HG02763 (cell line): ENCODE measurements at regions not wholly inside any gene's neighbourhood (a gene's known extent, or its start where the extent isn't known, plus 50 kb on each side); places are given as distances from the start of the nearest gene placed in this dataset.

Source experiments
- ATAC-seq: cut with Tn5 transposase; IDR thresholded peaks from one replicate; pipeline ENCODE4 v1.9.1; 2021; ENCODE audit warnings: mild to moderate bottlenecking, moderate library complexity; ENCODE audit not compliant: unreplicated experiment

DNA sequence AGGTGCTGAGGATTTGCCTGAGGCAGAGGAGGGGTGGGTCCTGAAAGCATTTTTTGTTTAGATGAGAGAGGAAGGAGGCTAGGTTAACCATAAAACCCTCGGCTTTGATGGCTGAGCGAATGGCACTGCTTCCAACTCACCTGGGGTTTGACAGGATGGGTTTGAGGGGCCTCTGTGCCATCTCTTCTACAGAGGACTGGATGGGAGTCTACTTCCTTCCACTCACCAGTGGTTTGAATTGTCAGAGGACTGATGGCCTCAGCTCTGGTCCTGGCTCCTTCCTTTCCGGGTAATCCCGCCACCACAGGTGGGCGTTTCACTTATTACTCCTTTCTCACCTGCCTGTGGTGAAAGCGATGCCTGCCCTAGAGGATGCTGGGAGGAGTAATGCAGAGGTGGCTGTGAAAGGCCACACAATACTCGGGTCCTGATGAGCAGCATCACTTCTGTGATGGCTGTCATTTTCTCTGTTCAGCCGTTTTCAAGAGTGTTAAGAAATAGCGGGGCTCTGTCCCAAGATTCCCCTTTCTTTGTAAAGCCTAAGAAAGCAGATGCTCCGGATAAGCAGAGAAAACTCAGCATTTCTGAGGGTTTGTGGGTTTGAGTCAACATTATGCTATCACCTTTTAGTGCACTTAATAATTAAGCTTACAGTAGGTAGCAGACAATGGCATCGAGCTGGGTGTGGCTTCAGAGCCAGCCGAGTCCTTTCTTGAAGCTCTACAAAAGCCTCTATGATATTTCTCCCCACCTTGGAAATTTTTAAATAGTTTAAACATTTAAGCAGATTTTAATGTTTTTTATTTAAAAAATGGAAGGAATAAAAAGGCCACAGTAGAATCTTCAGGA lies 220.7 kb downstream of the HLX start:
- no peak for ATAC-seq

DNA sequence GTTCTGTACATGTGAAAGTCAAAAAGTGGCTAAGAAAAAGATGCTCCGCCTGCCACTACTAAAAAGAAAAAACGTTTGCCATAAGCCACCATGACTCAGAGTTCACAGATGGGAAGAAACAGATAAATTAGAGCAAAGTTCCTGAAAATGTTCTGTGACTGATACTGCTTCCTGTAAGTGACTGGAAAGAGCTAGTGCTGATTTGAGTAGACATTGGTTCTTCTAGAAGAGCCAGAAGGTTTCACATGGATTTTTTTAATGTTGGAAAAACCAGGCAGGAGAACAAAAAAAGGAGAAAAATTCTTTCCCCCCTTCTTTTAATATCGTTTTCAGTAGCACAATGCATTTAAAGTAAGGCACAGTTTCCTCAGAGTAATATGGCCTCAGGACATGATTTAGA lies 221.4 kb downstream of the HLX start:
- ATAC-seq, result no peak

DNA sequence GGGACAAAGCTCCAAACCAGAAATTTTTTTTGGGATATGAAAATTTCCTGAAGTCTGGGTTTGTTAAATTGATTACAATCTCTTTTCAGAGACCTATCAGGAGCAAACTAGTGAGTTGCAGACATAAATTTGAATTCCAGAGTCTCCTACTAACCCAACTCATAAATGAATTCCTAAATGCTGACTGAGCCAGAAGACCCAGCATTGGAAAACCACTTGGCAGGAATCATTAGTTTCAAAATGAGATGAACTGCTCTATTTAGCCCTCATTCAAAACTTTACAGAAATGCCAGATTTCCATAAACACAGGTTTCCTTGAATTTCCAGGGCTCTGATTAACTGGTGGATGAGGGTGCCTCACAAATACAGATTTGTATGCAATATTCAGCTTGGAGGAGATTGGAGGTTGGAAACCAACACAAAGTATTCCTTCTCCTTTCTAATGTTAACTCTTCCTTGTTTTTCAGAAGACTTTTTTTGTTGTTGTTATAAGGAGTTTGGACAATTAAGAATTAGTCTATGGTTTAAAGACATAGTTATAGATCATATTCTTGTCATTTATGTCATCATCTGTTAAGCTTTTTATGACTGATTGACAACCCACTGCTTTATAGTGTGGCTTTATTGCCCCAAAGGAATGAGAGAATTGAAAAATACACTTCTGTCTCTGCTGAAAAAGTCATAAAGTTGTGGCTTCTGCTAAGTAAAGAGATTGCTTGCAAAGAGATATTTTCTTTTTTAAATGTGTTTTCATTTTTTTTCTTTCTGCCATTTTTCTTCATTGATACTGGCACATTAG lies 222.8 kb downstream of the HLX start:
- no peak for ATAC-seq

DNA sequence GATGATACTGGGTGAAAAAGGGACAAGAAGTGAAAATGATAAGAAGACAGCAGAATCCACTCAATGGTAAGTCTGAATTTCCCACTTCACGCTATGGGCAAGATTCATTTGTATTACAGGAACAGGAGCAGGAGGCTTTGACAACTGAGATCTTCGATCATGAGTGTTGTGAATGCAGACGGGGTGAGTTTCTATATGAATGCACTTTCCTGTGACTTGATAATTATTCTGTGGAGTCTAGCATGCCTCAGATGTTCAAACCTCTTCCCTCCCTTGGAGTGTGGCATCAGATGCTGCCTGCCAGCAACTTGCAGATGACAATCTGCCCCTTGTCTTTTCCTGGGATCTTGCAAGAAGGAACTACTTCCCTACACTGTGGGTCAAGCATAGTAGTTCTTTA lies 225.4 kb downstream of the HLX start:
- ATAC-seq, result no peak

DNA sequence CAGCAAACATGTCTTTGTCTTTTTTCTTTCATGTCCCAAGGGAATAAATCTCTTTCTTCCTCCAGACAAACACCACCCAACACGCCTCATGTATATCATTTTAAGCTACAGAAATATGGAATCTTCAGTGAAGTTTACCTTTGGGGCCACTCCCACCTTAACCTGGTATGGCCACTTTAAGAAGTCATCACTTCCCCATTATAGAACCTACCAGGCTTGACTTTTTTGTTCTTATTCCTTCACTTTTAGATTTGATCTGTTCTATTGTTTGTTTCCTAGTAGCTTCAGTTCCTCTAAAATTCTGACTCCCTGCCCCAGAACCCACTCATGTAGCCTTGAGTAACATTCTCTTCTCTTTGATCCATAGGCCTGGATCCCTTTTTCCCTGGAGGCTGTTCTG lies 226.3 kb downstream of the HLX start:
- ATAC-seq, result no peak

DNA sequence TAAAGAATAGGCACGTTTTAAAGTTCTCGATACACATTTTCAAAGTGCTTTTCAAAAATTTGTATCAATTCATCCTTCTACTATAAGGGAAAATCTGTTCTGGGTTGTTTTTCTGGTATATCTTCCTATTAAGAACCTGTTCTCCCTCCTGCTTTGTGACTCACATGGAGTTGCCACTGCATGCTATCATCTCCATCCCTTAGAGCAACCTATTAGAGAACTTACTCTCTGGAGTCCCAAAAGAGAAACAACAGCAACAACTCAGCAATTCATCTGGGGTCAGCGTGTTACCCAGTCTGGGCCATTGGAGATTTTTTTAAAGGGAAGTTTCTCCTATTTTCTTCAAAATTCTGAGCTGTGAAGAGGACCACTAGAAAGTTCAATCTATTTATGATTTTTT lies 227.4 kb downstream of the HLX start:
- ATAC-seq, result no peak

DNA sequence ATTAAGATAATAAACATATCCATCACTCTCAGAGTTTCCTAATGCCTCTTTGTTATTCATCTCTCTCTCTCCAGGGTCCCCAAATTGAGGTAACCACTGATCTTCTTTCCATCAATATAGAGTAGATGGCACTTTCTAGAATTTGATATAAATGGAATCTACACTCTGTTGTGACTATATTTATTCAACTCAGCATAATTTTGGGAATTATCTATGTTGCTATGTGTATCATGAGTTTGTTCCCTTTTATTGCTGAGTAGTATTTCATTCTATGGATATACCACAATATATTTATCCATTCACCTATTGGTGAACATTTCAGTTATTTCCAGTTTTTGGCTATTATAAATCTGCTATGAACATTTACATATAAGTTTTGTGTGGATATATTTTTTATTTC lies 230.7 kb downstream of the HLX start:
- no peak for ATAC-seq

DNA sequence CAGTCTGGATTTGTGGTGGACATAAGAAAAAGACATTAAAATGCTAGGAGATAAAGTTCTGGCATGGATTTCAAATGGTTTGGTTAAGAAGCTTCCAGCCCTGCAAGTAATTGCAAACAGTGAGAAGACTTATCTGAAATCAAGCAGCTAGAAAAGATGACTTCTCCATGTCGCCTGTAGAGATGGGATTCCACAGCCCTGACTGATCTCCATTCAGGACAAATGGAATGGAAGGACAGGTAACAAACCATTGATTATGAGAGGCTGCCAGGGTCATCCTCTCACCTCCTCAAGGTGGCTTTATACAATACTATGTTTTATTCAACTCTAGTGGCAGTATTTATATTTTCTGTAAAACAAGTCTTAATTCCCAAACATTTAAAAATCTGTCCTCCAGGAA lies 237.9 kb downstream of the HLX start:
- no peak for ATAC-seq

DNA sequence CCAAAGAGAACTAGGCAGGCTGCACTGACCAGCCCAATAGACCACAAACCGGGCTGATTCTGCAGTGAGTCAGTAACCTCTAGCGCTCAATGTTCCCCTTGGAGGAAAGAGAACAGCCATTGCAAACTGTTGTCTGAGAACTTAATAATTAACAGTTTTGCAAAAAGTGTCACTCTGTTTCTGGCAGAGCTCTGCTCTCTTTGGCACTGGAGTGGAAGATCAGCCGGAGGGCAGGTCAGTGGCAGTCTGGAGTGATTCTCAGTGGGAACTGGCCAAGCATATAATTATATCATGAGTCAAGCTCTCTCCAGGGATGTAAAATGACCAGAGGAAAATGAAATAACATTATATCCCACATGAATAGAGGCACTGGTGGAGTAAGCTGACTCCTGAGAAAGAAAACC lies 238.3 kb downstream of the HLX start:
- ATAC-seq, result no peak

DNA sequence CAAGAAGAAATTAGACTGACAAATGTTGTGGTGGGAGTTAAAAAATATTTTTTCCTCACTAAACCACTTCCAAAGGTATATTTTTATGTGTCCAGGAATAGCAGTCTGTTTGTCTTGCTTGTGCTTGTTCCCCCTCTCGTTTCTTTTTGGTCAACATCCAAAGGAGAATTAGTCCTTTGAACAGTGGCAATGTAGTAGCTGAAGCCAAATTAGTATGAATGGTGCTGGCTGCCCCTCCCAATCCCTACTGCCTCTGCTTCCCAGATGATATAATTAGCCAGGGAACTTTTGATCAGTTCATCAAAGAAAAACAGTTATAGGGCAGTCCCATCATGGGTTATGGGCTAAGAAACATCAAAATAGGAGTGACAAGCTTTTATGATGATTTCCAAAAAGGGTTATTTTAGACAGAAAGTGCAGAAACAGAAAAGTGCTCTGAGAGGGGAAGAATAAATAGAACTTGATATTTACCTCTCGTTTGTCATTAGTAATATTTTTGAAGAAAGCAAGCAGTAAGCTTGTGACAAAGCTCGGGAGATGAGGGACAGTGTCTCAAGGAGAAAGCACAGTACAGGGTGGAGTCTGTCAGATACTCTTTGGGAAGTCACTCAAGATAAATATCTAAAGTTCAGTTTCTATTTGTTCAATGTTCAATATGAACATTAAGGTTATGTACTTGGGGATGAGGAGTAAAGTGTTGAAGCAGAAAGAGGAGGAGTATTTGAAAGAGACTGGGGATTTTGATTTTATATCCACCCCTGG lies 239.1 kb downstream of the HLX start:
- no peak for ATAC-seq

DNA sequence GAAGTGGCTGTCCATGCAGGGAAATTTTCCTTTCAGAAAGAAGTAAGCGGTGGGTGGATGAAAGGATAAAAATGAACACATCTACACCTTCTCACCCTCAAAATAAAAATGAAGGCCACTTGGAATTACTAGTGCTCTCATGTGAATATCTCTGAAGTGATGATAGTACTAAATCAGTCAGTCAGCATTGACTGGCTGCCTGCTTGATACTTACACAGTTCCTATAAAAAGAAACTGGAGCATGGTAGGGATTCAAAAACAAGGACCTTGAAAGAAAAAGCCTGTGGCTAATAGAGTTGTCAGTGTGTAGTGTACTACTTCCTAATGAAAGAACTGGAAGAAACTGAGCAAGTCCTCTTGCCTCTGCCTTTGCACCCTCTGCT lies 239.7 kb downstream of the HLX start:
- no peak for ATAC-seq

DNA sequence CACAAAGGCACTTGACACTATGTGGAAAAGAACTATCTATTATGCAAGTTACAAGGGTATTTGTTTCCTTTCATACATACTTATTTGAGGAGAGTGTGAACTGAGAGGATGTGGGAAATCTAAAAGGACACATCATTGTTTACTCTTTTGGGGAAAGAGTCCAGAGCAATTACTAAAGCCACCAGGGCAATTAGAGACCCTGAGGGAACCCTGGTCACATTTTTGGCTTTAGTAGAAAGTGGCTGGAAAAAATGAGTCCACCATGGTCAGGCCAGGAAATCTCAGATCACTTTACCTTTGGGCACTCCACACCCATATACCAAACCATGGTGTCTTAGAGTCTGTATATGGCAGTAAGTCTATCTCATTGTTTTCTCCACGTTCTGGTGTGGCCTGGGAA lies 243.3 kb downstream of the HLX start:
- no peak for ATAC-seq

DNA sequence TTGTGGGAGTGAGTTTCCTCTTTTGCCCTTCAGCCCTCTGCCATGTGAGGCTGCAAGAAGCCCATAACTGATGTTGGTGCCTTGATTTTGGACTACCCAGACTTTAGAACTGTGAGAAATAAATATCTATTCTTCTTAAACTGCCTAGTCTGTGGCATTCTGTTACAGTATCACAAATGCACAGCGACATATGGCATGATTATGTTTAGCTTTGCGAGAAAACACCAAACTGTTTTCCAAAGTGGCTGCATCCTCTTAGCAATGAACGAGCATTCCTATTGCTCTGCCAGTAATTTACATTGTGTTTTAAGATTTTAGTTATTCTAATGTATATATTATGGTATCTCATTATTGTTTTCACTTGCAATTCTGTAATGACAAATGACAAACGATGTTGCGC lies 246.7 kb downstream of the HLX start:
- ATAC-seq, result no peak

DNA sequence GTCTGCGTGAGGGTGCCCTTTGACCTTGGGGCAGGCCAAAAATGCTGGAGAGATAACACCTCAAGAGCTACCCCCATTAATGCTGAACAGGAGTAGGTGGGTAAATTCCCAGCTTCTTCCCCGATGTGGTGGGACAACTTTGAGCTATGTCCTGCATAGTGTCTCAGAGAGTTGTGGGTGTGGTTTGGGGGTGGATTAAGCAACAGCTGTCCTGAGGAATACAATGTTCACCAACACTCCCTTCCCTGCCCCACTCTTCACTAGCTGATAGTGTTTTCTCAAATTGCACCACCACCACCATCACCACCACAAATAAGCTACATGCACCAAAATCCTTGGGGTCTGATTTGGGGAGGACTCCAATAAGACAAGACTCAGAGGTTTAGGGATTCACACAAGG lies 258.4 kb downstream of the HLX start:
- no peak for ATAC-seq

DNA sequence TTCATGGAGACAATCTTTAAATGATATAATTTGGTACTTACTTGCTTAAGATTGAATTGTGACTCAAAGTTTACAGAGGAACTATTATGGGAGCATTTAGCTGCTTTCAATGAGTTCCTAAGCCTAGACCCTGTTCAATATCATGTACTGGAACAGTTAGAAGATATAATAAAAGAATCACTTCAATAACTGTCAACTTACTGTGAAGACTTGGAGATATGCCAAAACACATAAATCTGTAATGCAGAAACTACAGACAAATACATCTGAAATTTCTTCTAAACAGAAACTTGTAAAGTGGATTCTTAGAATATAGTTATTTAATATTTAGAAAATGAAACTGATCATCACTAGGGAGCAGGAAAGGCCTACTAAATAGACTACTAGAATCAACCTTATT lies 259.3 kb downstream of the HLX start:
- ATAC-seq, result no peak

DNA sequence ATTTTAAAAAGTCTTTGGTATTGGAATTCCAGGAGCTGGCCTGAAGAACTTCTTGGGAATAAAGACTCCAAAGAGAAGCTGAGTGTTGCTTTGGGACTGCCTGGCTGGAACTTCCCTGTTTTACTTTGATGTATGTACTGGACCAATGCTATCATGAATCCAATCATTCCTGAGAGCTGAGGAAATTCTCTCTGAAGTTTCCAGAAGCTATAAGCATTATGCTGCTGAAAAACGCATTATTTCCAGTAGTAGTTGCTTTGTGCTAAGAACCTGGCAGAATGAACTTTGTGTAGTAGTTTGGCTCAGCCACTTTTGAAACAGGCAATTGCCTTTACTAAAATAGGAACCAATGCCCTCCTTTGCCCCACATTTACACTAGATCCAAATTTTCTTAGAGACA lies 260.7 kb downstream of the HLX start:
- no peak for ATAC-seq

DNA sequence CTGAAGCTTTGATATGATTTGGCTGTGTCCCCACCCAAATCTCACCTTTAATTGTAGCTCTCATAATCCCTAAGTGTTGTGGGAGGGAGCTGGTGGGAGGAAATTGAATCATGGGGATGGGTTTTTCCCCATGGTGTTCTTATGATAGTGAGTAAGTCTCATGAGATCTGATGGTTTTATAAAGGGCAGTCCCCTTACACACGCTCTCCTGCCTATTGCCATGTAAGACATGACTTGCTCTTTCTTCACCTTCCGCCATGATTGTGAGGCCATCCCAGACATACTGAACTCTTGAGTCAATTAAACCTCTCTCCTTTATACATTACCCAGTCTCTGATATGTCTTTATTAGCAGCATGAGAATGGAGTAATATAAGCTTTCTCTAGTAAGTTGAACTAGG lies 261.9 kb downstream of the HLX start:
- no peak for ATAC-seq

DNA sequence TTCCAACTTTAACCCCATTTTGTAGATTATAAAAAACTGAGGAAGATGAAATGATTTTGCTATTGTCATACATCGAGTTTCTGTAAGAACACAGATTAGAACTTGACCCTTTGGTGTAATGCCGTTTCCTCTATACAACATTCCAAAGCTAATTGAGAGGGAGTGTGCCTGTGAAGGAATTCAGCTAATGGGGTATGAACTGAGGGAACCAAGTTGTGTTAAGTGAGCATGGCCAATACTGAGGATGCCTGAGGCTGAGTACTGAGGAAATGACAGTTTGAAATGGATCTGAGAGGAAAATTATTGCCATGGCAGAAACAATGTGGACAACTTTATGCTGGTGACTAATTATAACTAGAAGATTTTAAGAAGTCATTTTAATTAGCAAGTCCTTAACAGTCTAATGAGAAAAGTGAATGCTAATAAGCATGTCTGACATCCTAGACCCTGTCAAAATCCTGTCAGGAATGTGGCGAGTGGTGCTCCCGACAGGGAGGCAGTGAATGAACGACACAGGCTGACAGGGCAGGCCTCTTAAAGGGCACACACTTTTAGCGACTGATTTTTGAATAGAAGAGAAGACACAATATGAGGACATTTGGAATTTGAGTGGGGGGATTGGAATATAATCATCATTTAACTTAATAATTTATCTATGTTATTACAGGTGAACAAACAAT lies 262.5 kb downstream of the HLX start:
- ATAC-seq, result no peak

DNA sequence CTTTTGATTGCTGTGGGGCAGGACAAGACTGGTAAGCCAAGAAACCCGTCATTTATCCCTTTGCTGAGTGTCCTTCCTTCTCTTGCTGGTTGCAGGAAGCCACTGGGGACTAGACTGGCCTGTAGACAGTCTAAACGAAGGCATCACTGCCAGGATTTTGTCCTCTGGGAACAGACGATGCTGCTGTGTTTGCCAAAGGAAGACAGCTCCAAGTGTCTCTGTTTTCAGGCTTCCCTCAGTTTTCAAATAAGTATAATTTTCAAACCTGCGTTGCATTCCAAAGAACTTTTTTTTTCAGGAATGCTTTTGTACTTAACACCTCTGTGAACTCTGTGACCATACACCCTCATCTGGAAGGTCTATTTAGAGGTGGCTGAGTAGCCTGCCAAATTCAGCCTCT lies 269.4 kb downstream of the HLX start:
- no peak for ATAC-seq

DNA sequence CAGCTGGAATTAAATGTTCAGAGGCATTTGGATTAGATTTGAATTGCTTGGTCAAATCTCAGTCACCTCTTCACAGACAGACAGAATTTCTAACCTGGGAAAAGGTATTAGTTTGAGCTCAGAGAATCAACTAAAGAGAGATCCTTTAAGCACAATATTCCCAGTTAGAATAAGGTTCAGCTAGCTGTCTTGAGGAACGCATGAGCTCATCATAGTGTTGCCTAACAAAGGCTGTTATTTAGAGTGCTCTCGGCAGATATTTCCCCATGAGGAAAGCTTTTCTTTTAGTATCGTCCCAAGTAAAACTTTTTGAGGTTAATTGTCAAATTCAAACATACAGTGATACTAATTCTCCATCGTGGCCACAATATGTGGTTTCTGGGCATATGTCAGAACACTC lies 269.9 kb downstream of the HLX start:
- no peak for ATAC-seq

DNA sequence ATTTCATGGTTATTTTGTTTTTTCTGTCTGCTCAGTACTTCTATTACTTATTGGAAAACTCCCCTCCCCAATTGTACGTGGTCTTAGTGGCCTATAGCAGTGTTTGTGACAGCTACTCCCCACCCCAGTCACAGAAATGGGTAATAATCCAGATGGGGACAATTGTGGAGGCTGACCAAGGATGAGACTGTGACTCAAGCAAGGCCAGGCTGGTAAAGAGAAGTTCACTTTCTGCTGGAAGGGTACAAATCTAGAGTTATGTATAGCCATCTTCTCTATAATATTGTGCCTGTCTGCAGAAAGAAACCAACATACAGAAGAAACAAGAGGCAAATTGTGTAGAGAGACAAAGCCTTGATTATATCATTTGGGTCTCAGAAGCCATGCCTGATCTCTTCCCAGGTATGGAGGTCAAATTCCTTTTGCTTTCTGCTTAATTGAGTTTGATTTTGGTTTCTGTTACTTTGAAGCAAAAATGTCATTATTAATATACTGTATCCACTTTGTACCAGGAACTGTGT lies 270.4 kb downstream of the HLX start:
- ATAC-seq, result no peak
